ENCODE measurements at regions not wholly inside any gene's neighbourhood (a gene's known extent, or its start where the extent isn't known, plus 50 kb on each side); places are given as distances from the start of the nearest gene placed in this dataset.

DNA sequence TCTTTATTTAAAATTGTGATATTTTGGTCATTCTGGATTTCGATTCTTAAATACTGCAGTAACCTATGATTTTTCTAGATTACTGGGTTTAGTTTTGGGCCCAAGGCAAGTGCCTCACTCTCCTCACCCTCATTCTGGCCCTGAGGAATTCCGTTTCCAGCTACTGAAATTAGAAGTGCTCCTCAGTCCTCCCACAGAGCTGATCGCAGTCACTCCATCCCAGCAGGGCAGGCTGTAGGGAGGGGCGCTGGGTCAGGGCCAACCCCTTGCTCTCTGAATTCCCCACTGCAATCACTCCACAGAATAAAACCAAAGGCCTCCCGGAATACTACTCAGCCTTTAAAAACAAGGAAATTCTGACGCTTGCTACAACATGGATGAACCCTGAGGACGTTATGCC lies 66.5 kb upstream of the DIO3 start:
- Histone ChIP-seq H3K4me2 (no peak overlapping the region), H3F3A (replicated peaks; ENCODE audit: low read depth) (no peaks in the 10 kb centered on the region), H3K27me3 (ENCODE audit: insufficient read depth) (no peaks in the 10 kb centered on the region), H3K4me1 (ENCODE audit: insufficient read depth) (peaks cover 9% of the 10 kb centered on the region; the same call in 1 of the 2 replicates), H4K20me1 (replicated peaks; ENCODE audit: insufficient read depth) (no peaks in the 10 kb centered on the region), H2AFZ (no peak overlapping the region), H3K36me3 (ENCODE audit: insufficient read depth) (no peaks in the 10 kb centered on the region), H3K27ac (ENCODE audit: low read depth) (no peak overlapping the region), H3K9me2 (ENCODE audit: insufficient read depth) (no peaks in the 10 kb centered on the region), H3K79me2 (replicated peaks; ENCODE audit: insufficient read depth) (no peaks in the 10 kb centered on the region), H3K4me3 (no peak overlapping the region)
- TF ChIP-seq, protein P1, sequence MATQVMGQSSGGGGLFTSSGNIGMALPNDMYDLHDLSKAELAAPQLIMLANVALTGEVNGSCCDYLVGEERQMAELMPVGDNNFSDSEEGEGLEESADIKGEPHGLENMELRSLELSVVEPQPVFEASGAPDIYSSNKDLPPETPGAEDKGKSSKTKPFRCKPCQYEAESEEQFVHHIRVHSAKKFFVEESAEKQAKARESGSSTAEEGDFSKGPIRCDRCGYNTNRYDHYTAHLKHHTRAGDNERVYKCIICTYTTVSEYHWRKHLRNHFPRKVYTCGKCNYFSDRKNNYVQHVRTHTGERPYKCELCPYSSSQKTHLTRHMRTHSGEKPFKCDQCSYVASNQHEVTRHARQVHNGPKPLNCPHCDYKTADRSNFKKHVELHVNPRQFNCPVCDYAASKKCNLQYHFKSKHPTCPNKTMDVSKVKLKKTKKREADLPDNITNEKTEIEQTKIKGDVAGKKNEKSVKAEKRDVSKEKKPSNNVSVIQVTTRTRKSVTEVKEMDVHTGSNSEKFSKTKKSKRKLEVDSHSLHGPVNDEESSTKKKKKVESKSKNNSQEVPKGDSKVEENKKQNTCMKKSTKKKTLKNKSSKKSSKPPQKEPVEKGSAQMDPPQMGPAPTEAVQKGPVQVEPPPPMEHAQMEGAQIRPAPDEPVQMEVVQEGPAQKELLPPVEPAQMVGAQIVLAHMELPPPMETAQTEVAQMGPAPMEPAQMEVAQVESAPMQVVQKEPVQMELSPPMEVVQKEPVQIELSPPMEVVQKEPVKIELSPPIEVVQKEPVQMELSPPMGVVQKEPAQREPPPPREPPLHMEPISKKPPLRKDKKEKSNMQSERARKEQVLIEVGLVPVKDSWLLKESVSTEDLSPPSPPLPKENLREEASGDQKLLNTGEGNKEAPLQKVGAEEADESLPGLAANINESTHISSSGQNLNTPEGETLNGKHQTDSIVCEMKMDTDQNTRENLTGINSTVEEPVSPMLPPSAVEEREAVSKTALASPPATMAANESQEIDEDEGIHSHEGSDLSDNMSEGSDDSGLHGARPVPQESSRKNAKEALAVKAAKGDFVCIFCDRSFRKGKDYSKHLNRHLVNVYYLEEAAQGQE (IDR thresholded peaks at IDR 0.05; ENCODE audit: unreplicated experiment), result no peak
- TF ChIP-seq EZH2phosphoT487 (IDR thresholded peaks at IDR 0.05; ENCODE audit: unreplicated experiment), result no peak
- no peak for TF ChIP-seq ZNF331 (CRISPR knock-in tag; IDR thresholded peaks at IDR 0.05; ENCODE audit: low read depth)
- no peak for TF ChIP-seq POLR2AphosphoS5 (IDR thresholded peaks at IDR 0.05; ENCODE audit: low read depth)
- TF ChIP-seq STAT1 (IDR thresholded peaks at IDR 0.05; ENCODE audit: unreplicated experiment), result no peak
- no peak for TF ChIP-seq ZNF114 (CRISPR knock-in tag; IDR thresholded peaks at IDR 0.05)
- TF ChIP-seq, protein P2, sequence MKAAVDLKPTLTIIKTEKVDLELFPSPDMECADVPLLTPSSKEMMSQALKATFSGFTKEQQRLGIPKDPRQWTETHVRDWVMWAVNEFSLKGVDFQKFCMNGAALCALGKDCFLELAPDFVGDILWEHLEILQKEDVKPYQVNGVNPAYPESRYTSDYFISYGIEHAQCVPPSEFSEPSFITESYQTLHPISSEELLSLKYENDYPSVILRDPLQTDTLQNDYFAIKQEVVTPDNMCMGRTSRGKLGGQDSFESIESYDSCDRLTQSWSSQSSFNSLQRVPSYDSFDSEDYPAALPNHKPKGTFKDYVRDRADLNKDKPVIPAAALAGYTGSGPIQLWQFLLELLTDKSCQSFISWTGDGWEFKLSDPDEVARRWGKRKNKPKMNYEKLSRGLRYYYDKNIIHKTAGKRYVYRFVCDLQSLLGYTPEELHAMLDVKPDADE (IDR thresholded peaks at IDR 0.05), result no peak
- TF ChIP-seq JUNB (IDR thresholded peaks at IDR 0.05; ENCODE audit: unreplicated experiment), result no peak
- no peak for TF ChIP-seq EZH2 (IDR thresholded peaks at IDR 0.05; ENCODE audit: low read depth, unreplicated experiment)
- TF ChIP-seq, protein P3, sequence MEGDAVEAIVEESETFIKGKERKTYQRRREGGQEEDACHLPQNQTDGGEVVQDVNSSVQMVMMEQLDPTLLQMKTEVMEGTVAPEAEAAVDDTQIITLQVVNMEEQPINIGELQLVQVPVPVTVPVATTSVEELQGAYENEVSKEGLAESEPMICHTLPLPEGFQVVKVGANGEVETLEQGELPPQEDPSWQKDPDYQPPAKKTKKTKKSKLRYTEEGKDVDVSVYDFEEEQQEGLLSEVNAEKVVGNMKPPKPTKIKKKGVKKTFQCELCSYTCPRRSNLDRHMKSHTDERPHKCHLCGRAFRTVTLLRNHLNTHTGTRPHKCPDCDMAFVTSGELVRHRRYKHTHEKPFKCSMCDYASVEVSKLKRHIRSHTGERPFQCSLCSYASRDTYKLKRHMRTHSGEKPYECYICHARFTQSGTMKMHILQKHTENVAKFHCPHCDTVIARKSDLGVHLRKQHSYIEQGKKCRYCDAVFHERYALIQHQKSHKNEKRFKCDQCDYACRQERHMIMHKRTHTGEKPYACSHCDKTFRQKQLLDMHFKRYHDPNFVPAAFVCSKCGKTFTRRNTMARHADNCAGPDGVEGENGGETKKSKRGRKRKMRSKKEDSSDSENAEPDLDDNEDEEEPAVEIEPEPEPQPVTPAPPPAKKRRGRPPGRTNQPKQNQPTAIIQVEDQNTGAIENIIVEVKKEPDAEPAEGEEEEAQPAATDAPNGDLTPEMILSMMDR (conservative IDR thresholded peaks at IDR 0.05; ENCODE audit: low read depth in 2 of 2), result no peak
- TF ChIP-seq, protein P4, sequence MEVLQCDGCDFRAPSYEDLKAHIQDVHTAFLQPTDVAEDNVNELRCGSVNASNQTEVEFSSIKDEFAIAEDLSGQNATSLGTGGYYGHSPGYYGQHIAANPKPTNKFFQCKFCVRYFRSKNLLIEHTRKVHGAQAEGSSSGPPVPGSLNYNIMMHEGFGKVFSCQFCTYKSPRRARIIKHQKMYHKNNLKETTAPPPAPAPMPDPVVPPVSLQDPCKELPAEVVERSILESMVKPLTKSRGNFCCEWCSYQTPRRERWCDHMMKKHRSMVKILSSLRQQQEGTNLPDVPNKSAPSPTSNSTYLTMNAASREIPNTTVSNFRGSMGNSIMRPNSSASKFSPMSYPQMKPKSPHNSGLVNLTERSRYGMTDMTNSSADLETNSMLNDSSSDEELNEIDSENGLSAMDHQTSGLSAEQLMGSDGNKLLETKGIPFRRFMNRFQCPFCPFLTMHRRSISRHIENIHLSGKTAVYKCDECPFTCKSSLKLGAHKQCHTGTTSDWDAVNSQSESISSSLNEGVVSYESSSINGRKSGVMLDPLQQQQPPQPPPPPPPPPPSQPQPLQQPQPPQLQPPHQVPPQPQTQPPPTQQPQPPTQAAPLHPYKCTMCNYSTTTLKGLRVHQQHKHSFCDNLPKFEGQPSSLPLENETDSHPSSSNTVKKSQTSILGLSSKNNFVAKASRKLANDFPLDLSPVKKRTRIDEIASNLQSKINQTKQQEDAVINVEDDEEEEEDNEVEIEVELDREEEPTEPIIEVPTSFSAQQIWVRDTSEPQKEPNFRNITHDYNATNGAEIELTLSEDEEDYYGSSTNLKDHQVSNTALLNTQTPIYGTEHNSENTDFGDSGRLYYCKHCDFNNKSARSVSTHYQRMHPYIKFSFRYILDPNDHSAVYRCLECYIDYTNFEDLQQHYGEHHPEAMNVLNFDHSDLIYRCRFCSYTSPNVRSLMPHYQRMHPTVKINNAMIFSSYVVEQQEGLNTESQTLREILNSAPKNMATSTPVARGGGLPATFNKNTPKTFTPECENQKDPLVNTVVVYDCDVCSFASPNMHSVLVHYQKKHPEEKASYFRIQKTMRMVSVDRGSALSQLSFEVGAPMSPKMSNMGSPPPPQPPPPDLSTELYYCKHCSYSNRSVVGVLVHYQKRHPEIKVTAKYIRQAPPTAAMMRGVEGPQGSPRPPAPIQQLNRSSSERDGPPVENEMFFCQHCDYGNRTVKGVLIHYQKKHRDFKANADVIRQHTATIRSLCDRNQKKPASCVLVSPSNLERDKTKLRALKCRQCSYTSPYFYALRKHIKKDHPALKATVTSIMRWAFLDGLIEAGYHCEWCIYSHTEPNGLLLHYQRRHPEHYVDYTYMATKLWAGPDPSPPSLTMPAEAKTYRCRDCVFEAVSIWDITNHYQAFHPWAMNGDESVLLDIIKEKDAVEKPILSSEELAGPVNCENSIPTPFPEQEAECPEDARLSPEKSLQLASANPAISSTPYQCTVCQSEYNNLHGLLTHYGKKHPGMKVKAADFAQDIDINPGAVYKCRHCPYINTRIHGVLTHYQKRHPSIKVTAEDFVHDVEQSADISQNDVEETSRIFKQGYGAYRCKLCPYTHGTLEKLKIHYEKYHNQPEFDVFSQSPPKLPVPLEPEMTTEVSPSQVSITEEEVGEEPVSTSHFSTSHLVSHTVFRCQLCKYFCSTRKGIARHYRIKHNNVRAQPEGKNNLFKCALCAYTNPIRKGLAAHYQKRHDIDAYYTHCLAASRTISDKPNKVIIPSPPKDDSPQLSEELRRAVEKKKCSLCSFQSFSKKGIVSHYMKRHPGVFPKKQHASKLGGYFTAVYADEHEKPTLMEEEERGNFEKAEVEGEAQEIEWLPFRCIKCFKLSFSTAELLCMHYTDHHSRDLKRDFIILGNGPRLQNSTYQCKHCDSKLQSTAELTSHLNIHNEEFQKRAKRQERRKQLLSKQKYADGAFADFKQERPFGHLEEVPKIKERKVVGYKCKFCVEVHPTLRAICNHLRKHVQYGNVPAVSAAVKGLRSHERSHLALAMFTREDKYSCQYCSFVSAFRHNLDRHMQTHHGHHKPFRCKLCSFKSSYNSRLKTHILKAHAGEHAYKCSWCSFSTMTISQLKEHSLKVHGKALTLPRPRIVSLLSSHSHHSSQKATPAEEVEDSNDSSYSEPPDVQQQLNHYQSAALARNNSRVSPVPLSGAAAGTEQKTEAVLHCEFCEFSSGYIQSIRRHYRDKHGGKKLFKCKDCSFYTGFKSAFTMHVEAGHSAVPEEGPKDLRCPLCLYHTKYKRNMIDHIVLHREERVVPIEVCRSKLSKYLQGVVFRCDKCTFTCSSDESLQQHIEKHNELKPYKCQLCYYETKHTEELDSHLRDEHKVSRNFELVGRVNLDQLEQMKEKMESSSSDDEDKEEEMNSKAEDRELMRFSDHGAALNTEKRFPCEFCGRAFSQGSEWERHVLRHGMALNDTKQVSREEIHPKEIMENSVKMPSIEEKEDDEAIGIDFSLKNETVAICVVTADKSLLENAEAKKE (CRISPR knock-in tag; IDR thresholded peaks at IDR 0.05), result no peak
- TF ChIP-seq CREB1 (CRISPR knock-in tag; IDR thresholded peaks at IDR 0.05; ENCODE audit: low read depth), result no peak
- TF ChIP-seq NANOG (IDR thresholded peaks at IDR 0.05; ENCODE audit: borderline replicate concordance), result no peak
- H3K4me3 Mint-ChIP-seq, result no peak overlapping the region
- H3K27ac Mint-ChIP-seq, result no peak overlapping the region
- H3K4me1 Mint-ChIP-seq, result peaks cover 27% of the 10 kb centered on the region
- peaks cover 14% of the 10 kb centered on the region; the same call in 2 of the 3 replicates for H3K9me3 Mint-ChIP-seq
- ATAC-seq (no peak), DNase-seq (ENCODE audit: low spot score) (no peak)
- H3K27me3 Mint-ChIP-seq (ENCODE audit: insufficient read depth, low read depth, poor library complexity), result peaks cover 13% of the 10 kb centered on the region
- 0 out of 3 replicates have a peak, but pooled peaks cover 5% of the 10 kb centered on the region for H3K36me3 Mint-ChIP-seq (ENCODE audit: low read depth)
